ENCODE measurements at regions not wholly inside any gene's neighbourhood (a gene's known extent, or its start where the extent isn't known, plus 50 kb on each side); places are given as distances from the start of the nearest gene placed in this dataset.

DNA sequence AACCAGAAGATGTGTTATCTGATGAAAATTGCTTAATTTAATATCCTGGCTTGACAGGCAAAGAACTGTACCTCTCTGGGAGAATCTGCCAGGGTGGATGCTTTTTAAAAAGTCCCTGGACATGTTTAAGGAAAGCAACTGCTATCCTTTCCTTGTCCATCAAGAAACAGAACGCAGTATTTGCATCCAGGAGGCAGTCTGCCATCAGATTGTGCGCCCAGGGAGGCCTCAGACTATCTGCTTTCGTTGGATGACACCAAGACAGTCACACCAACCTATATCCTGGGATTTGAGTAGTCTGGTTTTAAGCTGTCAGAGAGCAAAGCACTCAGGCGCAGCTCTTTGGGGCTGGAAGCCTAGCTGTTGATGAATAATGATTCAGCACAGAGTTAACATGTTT, 121.9 kb downstream of the TBX5 start:
- no peak for ATAC-seq

DNA sequence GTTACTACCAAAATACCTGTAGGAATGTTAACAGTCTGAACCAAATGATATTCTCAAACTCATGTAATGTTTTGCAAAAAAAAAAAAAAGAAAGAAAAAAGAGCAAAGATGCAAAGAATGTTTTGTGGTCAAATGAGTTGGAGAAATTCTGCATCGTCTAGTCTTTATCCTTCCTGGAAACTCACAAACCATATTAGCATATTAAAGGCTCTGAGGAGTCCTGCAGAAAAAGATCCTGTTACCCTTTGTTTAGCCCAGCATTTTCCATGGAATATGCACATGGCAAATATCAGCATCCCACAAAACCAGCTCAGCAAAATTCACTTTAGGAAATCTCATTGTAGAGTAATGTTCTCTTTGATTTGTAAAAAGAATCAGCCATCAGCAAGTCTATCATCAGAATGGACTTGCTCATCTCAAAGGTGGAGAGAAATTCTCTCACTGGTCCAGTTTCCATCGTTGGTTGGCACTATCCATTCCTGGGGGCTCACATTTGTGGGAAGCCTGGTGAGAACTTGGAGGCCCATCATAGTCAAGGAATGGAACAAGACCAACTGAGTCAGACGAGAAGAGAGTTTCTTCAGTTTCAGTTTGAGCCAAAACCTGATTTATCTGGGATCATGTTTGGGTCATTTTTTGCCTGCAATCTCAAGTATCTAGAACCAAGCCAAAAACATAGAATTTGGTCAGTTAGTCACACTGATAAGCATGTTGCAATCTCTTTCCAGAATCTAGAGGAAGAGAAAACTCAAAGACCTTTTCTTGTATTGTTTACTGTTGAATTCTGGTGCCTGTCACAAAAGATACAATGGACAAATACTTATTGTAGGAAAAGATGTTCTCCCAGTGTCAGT, 129.8 kb downstream of the TBX5 start:
- no peaks in the 10 kb centered on the region for H3K4me1 ChIP-seq
- intact Hi-C loops (cut with DNase I): no loop called here
- no peak for TF ChIP-seq CTCF (IDR thresholded peaks at IDR 0.05)
- H3K27me3 ChIP-seq: no peaks in the 10 kb centered on the region
- DNase-seq (no peak), FAIRE-seq (no peak), ATAC-seq (no peak)
- 20 to 32% methylated on average over 3 of the region's 3 CpGs for WGBS, 2 donors
- no peak overlapping the region for H3K4me3 ChIP-seq
- no peaks in the 10 kb centered on the region for H3K36me3 ChIP-seq
- no peaks in the 10 kb centered on the region for H3K9me3 ChIP-seq
- no peak overlapping the region for H3K27ac ChIP-seq

More for the DNA sequence above, 121.9 kb downstream of the TBX5 start:
- intact Hi-C loops (cut with DNase I): no loop called here
- FAIRE-seq (no peak), DNase-seq (no peak)
- Histone ChIP-seq H3K4me3 (no peak overlapping the region), H3K4me1 (no peaks in the 10 kb centered on the region), H3K27ac (no peak overlapping the region), H3K9me3 (no peaks in the 10 kb centered on the region), H3K27me3 (peaks cover 0 to 9% (median 0%) of the 10 kb centered on the region in 4 donors), H3K36me3 (no peaks in the 10 kb centered on the region)
- WGBS, 2 donors: 46 to 55% methylated on average over 4 of the region's 4 CpGs
- no peak for TF ChIP-seq CTCF (IDR thresholded peaks at IDR 0.05)

- no peaks in the 10 kb centered on the region for H3K36me3 ChIP-seq
- H3K9me3 ChIP-seq: no peaks in the 10 kb centered on the region
- ATAC-seq: no peak
- no peak overlapping the region for H3K4me3 ChIP-seq
- WGBS, 2 donors: 54 to 74% methylated on average over 4 of the region's 4 CpGs
- H3K27ac ChIP-seq: no peak overlapping the region
- intact Hi-C loops (cut with DNase I): no loop called here
- DNase-seq: no peak
- H3K27me3 ChIP-seq: peaks cover 0 to 6% (median 0%) of the 10 kb centered on the region in 4 donors
- no peaks in the 10 kb centered on the region for H3K4me1 ChIP-seq
- FAIRE-seq: no peak
- no peak for TF ChIP-seq CTCF (IDR thresholded peaks at IDR 0.05)
These were observed 130.9 kb downstream of the TBX5 start for GRCh38 chr12:114275086-114275485.

DNA sequence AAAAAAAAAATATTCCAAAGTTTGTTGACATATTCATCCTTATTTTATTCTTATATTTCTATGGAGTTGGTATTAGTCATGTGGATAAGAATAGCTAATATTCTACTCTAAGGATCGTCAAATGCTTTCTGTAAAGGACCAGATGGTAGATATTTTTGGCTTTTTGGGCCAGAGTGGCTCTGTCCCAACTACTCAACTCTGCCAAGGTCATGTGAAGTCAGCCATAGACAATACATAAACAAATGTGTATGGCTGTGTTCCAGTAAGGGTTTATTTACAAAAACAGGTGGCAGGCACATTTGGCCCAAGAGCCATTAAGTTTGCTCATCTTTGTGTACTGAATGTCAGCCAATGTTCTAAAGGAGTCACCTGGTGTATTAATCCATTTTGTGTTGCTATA, 131.8 kb downstream of the TBX5 start:
- FAIRE-seq (no peak), ATAC-seq (peak in 1 of 4 donors; percentile 24), DNase-seq (no peak)
- Histone ChIP-seq H3K36me3 (no peaks in the 10 kb centered on the region), H3K4me1 (no peaks in the 10 kb centered on the region), H3K4me3 (no peak overlapping the region), H3K9me3 (no peaks in the 10 kb centered on the region), H3K27me3 (peaks cover 0 to 7% (median 0%) of the 10 kb centered on the region in 4 donors), H3K27ac (no peak overlapping the region)
- no peak for TF ChIP-seq CTCF (IDR thresholded peaks at IDR 0.05)
- intact Hi-C loops (cut with DNase I): no loop called here
- 17 to 22% methylated on average over 1 of the region's 1 CpG for whole genome bisulfite sequencing, 2 donors

GRCh38 chr12:114272605-114273004, 133.3 kb downstream of the TBX5 start:
- no peak for DNase-seq
- Histone ChIP-seq H3K27me3 (peaks cover 0 to 7% (median 0%) of the 10 kb centered on the region in 4 donors), H3K27ac (no peak overlapping the region), H3K36me3 (no peaks in the 10 kb centered on the region), H3K9me3 (no peaks in the 10 kb centered on the region), H3K4me3 (no peak overlapping the region), H3K4me1 (no peaks in the 10 kb centered on the region)
- ATAC-seq: no peak
- FAIRE-seq: no peak
- intact Hi-C loops (cut with DNase I): no loop called here
- WGBS, 2 donors: 42 to 59% methylated on average over 5 of the region's 5 CpGs
- TF ChIP-seq CTCF (IDR thresholded peaks at IDR 0.05): no peak
